ENCODE measurements at regions not wholly inside any gene's neighbourhood (a gene's known extent, or its start where the extent isn't known, plus 50 kb on each side); places are given as distances from the start of the nearest gene placed in this dataset.
"Not testable (repeated sequence)": the region's sequence is repeated elsewhere in the genome, so short reads cannot be mapped to it uniquely, and the experiment has no call there.

GRCh38 chr6:81326881-81327561 is 425.5 kb downstream of the TENT5A start:
- DNase-seq: peak; percentile 52

- DNase-seq: peak; percentile 20
Observed at GRCh38 chr6:81309811-81310210, 442.7 kb downstream of the TENT5A start.

GRCh38 chr6:81308577-81309279 is 443.8 kb downstream of the TENT5A start:
- no peak for DNase-seq

- no peak for DNase-seq
Observed at GRCh38 chr6:81307651-81308214, 444.7 kb downstream of the TENT5A start.

- DNase-seq: peak; percentile 49
Observed at GRCh38 chr6:81304466-81304865, 448.0 kb downstream of the TENT5A start.

- no peak for DNase-seq
Observed at GRCh38 chr6:81300961-81301360, 451.5 kb downstream of the TENT5A start.

GRCh38 chr6:81298751-81299150 is 453.7 kb downstream of the TENT5A start:
- DNase-seq: no peak

GRCh38 chr6:81295310-81295709 is 457.2 kb downstream of the TENT5A start:
- DNase-seq: no peak

GRCh38 chr6:81293896-81294295 is 458.6 kb downstream of the TENT5A start:
- no peak for DNase-seq

GRCh38 chr6:81289229-81289628 is 463.3 kb downstream of the TENT5A start:
- no peak for DNase-seq

GRCh38 chr6:81265106-81265505 is 487.4 kb downstream of the TENT5A start:
- peak; percentile 53 for DNase-seq

GRCh38 chr6:81263531-81264168 is 488.8 kb downstream of the TENT5A start:
- DNase-seq: no peak

GRCh38 chr6:81262656-81263055 is 489.8 kb downstream of the TENT5A start:
- no peak for DNase-seq

GRCh38 chr6:81256223-81256622 is 496.3 kb downstream of the TENT5A start:
- not testable (repeated sequence) for DNase-seq

GRCh38 chr6:81253821-81254220 is 498.7 kb downstream of the TENT5A start:
- DNase-seq: peak; percentile 32

GRCh38 chr6:81252231-81252630 is 500.2 kb downstream of the TENT5A start:
- DNase-seq: peak; percentile 46

- DNase-seq: no peak
Observed at GRCh38 chr6:81246200-81246599, 506.3 kb downstream of the TENT5A start.

- peak; percentile 81 for DNase-seq
Observed at GRCh38 chr6:81242624-81243023, 509.9 kb downstream of the TENT5A start.

GRCh38 chr6:81241126-81242041 is 511.1 kb downstream of the TENT5A start:
- peak; percentile 96 for DNase-seq

- DNase-seq: no peak
Observed at GRCh38 chr6:81238390-81238789, 514.1 kb downstream of the TENT5A start.

GRCh38 chr6:81237226-81237625 is 515.3 kb downstream of the TENT5A start:
- no peak for DNase-seq

GRCh38 chr6:81235512-81235911 is 517.0 kb downstream of the TENT5A start:
- no peak for DNase-seq

GRCh38 chr6:81233990-81234389 is 518.5 kb downstream of the TENT5A start:
- DNase-seq: no peak
